ENCODE measurements at regions not wholly inside any gene's neighbourhood (a gene's known extent, or its start where the extent isn't known, plus 50 kb on each side); places are given as distances from the start of the nearest gene placed in this dataset.

GRCh38 chr3:106257172-106257571 lies 388.4 kb upstream of the CBLB start:
- Histone ChIP-seq H3K4me1 (no peaks in the 10 kb centered on the region), H3K4me3 (no peak overlapping the region), H3K4me2 (no peak overlapping the region), H3K36me3 (no peaks in the 10 kb centered on the region), H3K27ac (no peak overlapping the region), H3K27me3 (no peaks in the 10 kb centered on the region), H3K9ac (no peak overlapping the region), H4K20me1 (no peaks in the 10 kb centered on the region), H3K9me3 (0 out of 2 replicates have a peak, but pooled peaks cover under 1% of the 10 kb centered on the region)
- no peak for TF ChIP-seq Cebpa-rat (IDR thresholded peaks at IDR 0.05)

GRCh38 chr3:106261396-106261795 lies 392.6 kb upstream of the CBLB start:
- no peak overlapping the region for H3K4me2 ChIP-seq
- H3K4me3 ChIP-seq: no peak overlapping the region
- H3K4me1 ChIP-seq: no peaks in the 10 kb centered on the region
- H3K36me3 ChIP-seq: no peaks in the 10 kb centered on the region
- TF ChIP-seq Cebpa-rat (IDR thresholded peaks at IDR 0.05): no peak
- H3K27ac ChIP-seq: no peak overlapping the region
- H3K9ac ChIP-seq: no peak overlapping the region
- H4K20me1 ChIP-seq: no peaks in the 10 kb centered on the region
- H3K27me3 ChIP-seq: no peaks in the 10 kb centered on the region
- H3K9me3 ChIP-seq: no peaks in the 10 kb centered on the region

GRCh38 chr3:106261915-106262683 lies 393.3 kb upstream of the CBLB start:
- no peak overlapping the region for H3K27ac ChIP-seq
- TF ChIP-seq Cebpa-rat (IDR thresholded peaks at IDR 0.05): no peak
- no peaks in the 10 kb centered on the region for H3K27me3 ChIP-seq
- no peaks in the 10 kb centered on the region for H3K36me3 ChIP-seq
- no peak overlapping the region for H3K9ac ChIP-seq
- H3K4me2 ChIP-seq: no peak overlapping the region
- no peaks in the 10 kb centered on the region for H3K9me3 ChIP-seq
- no peak overlapping the region for H3K4me3 ChIP-seq
- no peaks in the 10 kb centered on the region for H4K20me1 ChIP-seq
- no peaks in the 10 kb centered on the region for H3K4me1 ChIP-seq

- H3K4me2 ChIP-seq: no peak overlapping the region
- H3K27me3 ChIP-seq: no peaks in the 10 kb centered on the region
- no peak overlapping the region for H3K4me3 ChIP-seq
- no peak overlapping the region for H3K9ac ChIP-seq
- H3K9me3 ChIP-seq: no peaks in the 10 kb centered on the region
- no peaks in the 10 kb centered on the region for H3K36me3 ChIP-seq
- H3K27ac ChIP-seq: no peak overlapping the region
- TF ChIP-seq Cebpa-rat (IDR thresholded peaks at IDR 0.05): no peak
- no peaks in the 10 kb centered on the region for H3K4me1 ChIP-seq
- H4K20me1 ChIP-seq: no peaks in the 10 kb centered on the region
Measured at GRCh38 chr3:106263011-106263410, 394.2 kb upstream of the CBLB start.

- H3K4me2 ChIP-seq: no peak overlapping the region
- H3K36me3 ChIP-seq: no peaks in the 10 kb centered on the region
- no peak overlapping the region for H3K4me3 ChIP-seq
- TF ChIP-seq Cebpa-rat (IDR thresholded peaks at IDR 0.05): no peak
- no peaks in the 10 kb centered on the region for H3K4me1 ChIP-seq
- H3K9me3 ChIP-seq: no peaks in the 10 kb centered on the region
- H4K20me1 ChIP-seq: no peaks in the 10 kb centered on the region
- H3K27ac ChIP-seq: no peak overlapping the region
- no peak overlapping the region for H3K9ac ChIP-seq
- no peaks in the 10 kb centered on the region for H3K27me3 ChIP-seq
Measured at GRCh38 chr3:106263546-106263945, 394.7 kb upstream of the CBLB start.

GRCh38 chr3:106265704-106266103 lies 396.9 kb upstream of the CBLB start:
- Histone ChIP-seq H3K4me2 (no peak overlapping the region), H3K9ac (no peak overlapping the region), H3K9me3 (no peaks in the 10 kb centered on the region), H4K20me1 (no peaks in the 10 kb centered on the region), H3K27me3 (no peaks in the 10 kb centered on the region), H3K27ac (no peak overlapping the region), H3K4me3 (no peak overlapping the region), H3K4me1 (no peaks in the 10 kb centered on the region), H3K36me3 (no peaks in the 10 kb centered on the region)
- no peak for TF ChIP-seq Cebpa-rat (IDR thresholded peaks at IDR 0.05)

GRCh38 chr3:106268696-106269095 lies 399.9 kb upstream of the CBLB start:
- no peak overlapping the region for H3K27ac ChIP-seq
- no peaks in the 10 kb centered on the region for H3K9me3 ChIP-seq
- no peaks in the 10 kb centered on the region for H3K27me3 ChIP-seq
- H3K36me3 ChIP-seq: no peaks in the 10 kb centered on the region
- no peaks in the 10 kb centered on the region for H3K4me1 ChIP-seq
- TF ChIP-seq Cebpa-rat (IDR thresholded peaks at IDR 0.05): no peak
- H4K20me1 ChIP-seq: no peaks in the 10 kb centered on the region
- no peak overlapping the region for H3K4me2 ChIP-seq
- H3K4me3 ChIP-seq: no peak overlapping the region
- H3K9ac ChIP-seq: no peak overlapping the region

- Histone ChIP-seq H4K20me1 (no peaks in the 10 kb centered on the region), H3K9me3 (no peaks in the 10 kb centered on the region), H3K27me3 (no peaks in the 10 kb centered on the region), H3K4me2 (no peak overlapping the region), H3K4me1 (no peaks in the 10 kb centered on the region), H3K27ac (no peak overlapping the region), H3K4me3 (no peak overlapping the region), H3K36me3 (no peaks in the 10 kb centered on the region), H3K9ac (no peak overlapping the region)
- TF ChIP-seq Cebpa-rat (IDR thresholded peaks at IDR 0.05): no peak
Measured at GRCh38 chr3:106272302-106272701, 403.5 kb upstream of the CBLB start.

- no peak overlapping the region for H3K4me2 ChIP-seq
- H4K20me1 ChIP-seq: no peaks in the 10 kb centered on the region
- H3K4me1 ChIP-seq: no peaks in the 10 kb centered on the region
- H3K27me3 ChIP-seq: no peaks in the 10 kb centered on the region
- no peaks in the 10 kb centered on the region for H3K36me3 ChIP-seq
- H3K9ac ChIP-seq: no peak overlapping the region
- no peak overlapping the region for H3K27ac ChIP-seq
- no peaks in the 10 kb centered on the region for H3K9me3 ChIP-seq
- H3K4me3 ChIP-seq: no peak overlapping the region
- no peak for TF ChIP-seq Cebpa-rat (IDR thresholded peaks at IDR 0.05)
Measured at GRCh38 chr3:106275592-106275991, 406.8 kb upstream of the CBLB start.

- Histone ChIP-seq H3K27ac (no peak overlapping the region), H3K4me1 (no peaks in the 10 kb centered on the region), H3K4me2 (no peak overlapping the region), H3K36me3 (no peaks in the 10 kb centered on the region), H3K9me3 (no peaks in the 10 kb centered on the region), H3K9ac (no peak overlapping the region), H3K4me3 (no peak overlapping the region), H4K20me1 (no peaks in the 10 kb centered on the region), H3K27me3 (no peaks in the 10 kb centered on the region)
- TF ChIP-seq Cebpa-rat (IDR thresholded peaks at IDR 0.05): no peak
Measured at GRCh38 chr3:106276151-106276550, 407.3 kb upstream of the CBLB start.

Measured in BLaER1 (cell line).